Naive B cell (primary cell): ENCODE measurements at regions not wholly inside any gene's neighbourhood (a gene's known extent, or its start where the extent isn't known, plus 50 kb on each side); places are given as distances from the start of the nearest gene placed in this dataset.

ENCODE experiments used
- ATAC-seq, 2 donors: fragments of 150-1000 bp; cut with Tn5 transposase; 2 replicates each; pipeline ENCODE4 v1.10.0; 2021; ENCODE audit warnings: low read depth in 2 of 2, mild to moderate bottlenecking in 2 of 2, moderate library complexity in 2 of 2
- DNase-seq: peaks from one replicate; pipeline ENCODE4 v3.0.0; 2022
- H3K27ac Mint-ChIP-seq, 6 donors: one replicate each; pipeline ENCODE4 v1.8.0; 2020 to 2022; ENCODE audit warnings: mild to moderate bottlenecking in 6 of 6, mixed read lengths in 6 of 6, moderate library complexity in 5 of 6, inconsistent platforms in 2 of 6
- H3K27me3 Mint-ChIP-seq, 3 donors: one replicate each; pipeline ENCODE4 v1.8.0; 2021 to 2022; ENCODE audit warnings: mixed read lengths in 3 of 3, mild to moderate bottlenecking in 1 of 3
- H3K36me3 Mint-ChIP-seq, 2 donors: one replicate each; pipeline ENCODE4 v1.8.0; 2020 to 2022; ENCODE audit warnings: mixed read lengths in 2 of 2, inconsistent platforms in 1 of 2, mild to moderate bottlenecking in 1 of 2
- H3K4me1 Mint-ChIP-seq, 3 donors: one replicate each; pipeline ENCODE4 v1.8.0; 2020 to 2022; ENCODE audit warnings: mixed read lengths in 3 of 3, inconsistent platforms in 1 of 3, mild to moderate bottlenecking in 1 of 3, moderate library complexity in 1 of 3
- H3K4me3 Mint-ChIP-seq, 8 donors: one replicate each; pipeline ENCODE4 v1.8.0; 2020 to 2022; ENCODE audit warnings: mild to moderate bottlenecking in 8 of 8, mixed read lengths in 8 of 8, moderate library complexity in 8 of 8, inconsistent platforms in 2 of 8
- H3K9me3 Mint-ChIP-seq, 7 donors: one replicate each; pipeline ENCODE4 v1.8.0; 2020 to 2022; ENCODE audit warnings: mixed read lengths in 7 of 7, mild to moderate bottlenecking in 5 of 7, inconsistent platforms in 2 of 7, moderate library complexity in 1 of 7

DNA sequence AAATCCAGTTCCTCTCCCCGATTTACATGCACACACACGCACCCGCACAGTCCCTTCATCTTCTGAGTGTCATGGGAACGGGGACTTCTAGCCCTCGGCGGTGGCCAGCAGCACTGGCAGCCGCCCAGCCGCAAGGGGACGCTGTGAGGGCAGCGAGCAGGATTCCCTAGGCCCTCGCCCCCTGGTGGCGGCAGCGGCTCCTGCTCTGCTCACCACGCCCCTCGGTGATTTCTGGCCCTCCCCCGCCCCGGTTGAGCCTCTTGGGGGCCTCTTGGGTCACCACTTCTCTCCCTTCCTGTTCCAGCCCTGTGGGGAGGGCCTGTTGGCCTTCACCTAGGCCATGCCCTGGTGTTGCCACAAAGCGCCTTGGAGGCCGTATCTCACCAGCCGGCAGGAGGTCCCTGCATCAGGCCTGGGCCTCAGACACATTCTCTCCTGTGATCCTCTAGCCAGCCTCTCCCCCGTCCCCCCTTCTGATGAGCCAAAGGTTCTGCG is 75.2 kb upstream of the KSR1 start:
- Mint-ChIP-seq H3K4me3 (peak overlapping the region in 1 of 8 donors; percentile 76), H3K4me1 (peaks cover 0 to 15% (median 3%) of the 10 kb centered on the region in 3 donors), H3K27ac (peak overlapping the region in 1 of 6 donors; percentile 56), H3K27me3 (peaks cover 24 to 44% (median 28%) of the 10 kb centered on the region in 3 donors), H3K36me3 (peaks cover 0 to 3% of the 10 kb centered on the region in 2 donors), H3K9me3 (no peaks in the 10 kb centered on the region)
- ATAC-seq, result peak; percentile 85 to 87
- peak; percentile 51 for DNase-seq

DNA sequence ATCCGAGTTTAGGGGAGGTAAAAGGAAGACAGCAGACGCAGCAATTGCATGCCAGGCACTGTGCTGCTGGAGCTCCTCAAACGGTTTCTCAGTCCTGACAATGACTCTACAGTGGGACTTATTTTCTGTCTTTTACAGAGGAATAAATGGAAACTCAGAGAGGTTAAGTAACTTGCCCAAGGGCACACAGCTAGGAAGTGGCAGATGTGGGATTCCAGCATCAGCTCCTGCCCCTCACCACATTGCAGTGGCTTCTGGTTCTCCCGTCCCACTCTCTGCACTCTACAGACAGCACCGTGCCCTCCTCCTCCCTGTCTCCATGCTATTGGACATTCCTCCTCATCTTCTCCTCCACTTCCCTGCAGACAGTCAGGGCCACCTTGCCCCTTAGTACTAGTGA is 74.2 kb upstream of the KSR1 start:
- H3K4me3 Mint-ChIP-seq, result no peak overlapping the region
- peaks cover 24 to 44% (median 28%) of the 10 kb centered on the region in 3 donors for H3K27me3 Mint-ChIP-seq
- H3K9me3 Mint-ChIP-seq, result peaks cover 0 to 4% (median 0%) of the 10 kb centered on the region in 7 donors
- DNase-seq (no peak), ATAC-seq (no peak)
- no peak overlapping the region for H3K27ac Mint-ChIP-seq
- H3K4me1 Mint-ChIP-seq, result peaks cover 0 to 15% (median 3%) of the 10 kb centered on the region in 3 donors
- H3K36me3 Mint-ChIP-seq, result peaks cover 0 to 3% of the 10 kb centered on the region in 2 donors

DNA sequence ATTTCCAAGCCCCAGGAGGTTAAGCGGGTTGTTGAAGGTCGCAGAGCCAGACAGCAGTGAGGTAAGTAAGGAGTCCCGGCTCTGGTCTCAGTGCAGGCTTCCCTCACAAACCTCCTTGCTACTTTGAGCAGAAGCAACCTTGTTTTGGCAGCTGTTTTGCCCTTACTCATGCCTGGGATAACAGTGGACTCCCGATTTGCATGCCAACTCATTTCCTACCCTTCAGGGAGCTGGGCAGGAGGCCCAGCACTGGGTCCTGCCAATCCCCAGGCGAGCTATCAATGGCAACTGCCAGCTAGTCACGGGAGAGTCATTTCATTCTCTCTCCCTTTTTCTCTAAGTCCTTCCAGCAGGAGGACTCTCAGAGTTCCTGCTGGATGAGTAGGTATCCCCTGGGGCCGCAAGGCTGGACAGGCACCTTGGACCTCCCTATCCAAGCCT is 72.0 kb upstream of the KSR1 start:
- H3K9me3 Mint-ChIP-seq, result peaks cover 0 to 4% (median 0%) of the 10 kb centered on the region in 7 donors
- no peaks in the 10 kb centered on the region for H3K36me3 Mint-ChIP-seq
- ATAC-seq (no peak), DNase-seq (no peak)
- peaks cover 8 to 22% (median 11%) of the 10 kb centered on the region in 3 donors for H3K4me1 Mint-ChIP-seq
- H3K27me3 Mint-ChIP-seq, result peaks cover 17 to 33% (median 18%) of the 10 kb centered on the region in 3 donors
- H3K4me3 Mint-ChIP-seq, result no peak overlapping the region
- H3K27ac Mint-ChIP-seq, result no peak overlapping the region

DNA sequence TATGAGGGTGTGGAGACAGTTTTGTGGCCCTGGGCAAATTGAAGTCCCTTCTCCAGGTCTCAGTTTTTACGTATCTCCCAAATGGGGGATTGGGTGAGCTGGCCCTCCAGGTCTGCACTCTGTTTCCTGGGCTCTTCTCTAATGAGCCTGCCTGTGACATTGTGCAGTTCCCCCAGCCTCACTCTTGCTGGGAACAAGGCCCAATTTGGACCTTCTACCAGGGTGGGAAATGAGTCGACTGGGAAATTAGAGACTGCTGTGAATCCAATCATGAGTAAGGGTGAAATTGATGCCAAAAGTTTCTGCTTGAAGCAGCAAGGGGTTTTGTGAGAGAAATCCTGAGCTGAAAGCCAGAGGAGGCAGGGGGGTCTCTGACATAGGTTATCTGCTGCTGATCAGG is 71.5 kb upstream of the KSR1 start:
- Mint-ChIP-seq H3K4me1 (peaks cover 12 to 21% (median 14%) of the 10 kb centered on the region in 3 donors), H3K9me3 (peaks cover 0 to 4% (median 0%) of the 10 kb centered on the region in 7 donors), H3K27me3 (peaks cover 13 to 29% (median 14%) of the 10 kb centered on the region in 3 donors), H3K27ac (no peak overlapping the region), H3K36me3 (no peaks in the 10 kb centered on the region), H3K4me3 (no peak overlapping the region)
- DNase-seq (no peak), ATAC-seq (no peak)

DNA sequence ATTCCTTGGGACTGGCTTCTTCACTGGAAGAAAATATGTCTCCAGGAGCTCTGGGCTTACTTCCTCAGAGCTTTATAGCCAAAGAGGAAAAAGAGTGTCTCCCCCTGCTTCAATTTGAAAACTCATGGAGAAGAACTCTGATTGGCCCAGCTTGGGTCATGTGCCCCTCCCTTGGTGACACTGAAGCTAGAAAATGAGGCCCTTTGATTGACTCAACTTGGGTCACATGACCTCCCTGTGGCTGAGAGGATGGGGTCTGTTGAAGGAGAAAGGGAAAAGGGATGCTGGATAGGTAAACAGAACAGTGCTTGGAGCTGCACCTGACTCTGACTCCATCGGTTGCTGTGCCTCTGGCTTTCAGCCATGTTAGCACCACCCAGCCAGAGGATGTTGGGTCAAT is 70.6 kb upstream of the KSR1 start:
- H3K36me3 Mint-ChIP-seq, result no peaks in the 10 kb centered on the region
- H3K27me3 Mint-ChIP-seq, result peaks cover 7 to 20% (median 11%) of the 10 kb centered on the region in 3 donors
- ATAC-seq (no peak), DNase-seq (no peak)
- no peak overlapping the region for H3K4me3 Mint-ChIP-seq
- no peak overlapping the region for H3K27ac Mint-ChIP-seq
- peaks cover 0 to 4% (median 0%) of the 10 kb centered on the region in 7 donors for H3K9me3 Mint-ChIP-seq
- H3K4me1 Mint-ChIP-seq, result peaks cover 12 to 15% (median 14%) of the 10 kb centered on the region in 3 donors

DNA sequence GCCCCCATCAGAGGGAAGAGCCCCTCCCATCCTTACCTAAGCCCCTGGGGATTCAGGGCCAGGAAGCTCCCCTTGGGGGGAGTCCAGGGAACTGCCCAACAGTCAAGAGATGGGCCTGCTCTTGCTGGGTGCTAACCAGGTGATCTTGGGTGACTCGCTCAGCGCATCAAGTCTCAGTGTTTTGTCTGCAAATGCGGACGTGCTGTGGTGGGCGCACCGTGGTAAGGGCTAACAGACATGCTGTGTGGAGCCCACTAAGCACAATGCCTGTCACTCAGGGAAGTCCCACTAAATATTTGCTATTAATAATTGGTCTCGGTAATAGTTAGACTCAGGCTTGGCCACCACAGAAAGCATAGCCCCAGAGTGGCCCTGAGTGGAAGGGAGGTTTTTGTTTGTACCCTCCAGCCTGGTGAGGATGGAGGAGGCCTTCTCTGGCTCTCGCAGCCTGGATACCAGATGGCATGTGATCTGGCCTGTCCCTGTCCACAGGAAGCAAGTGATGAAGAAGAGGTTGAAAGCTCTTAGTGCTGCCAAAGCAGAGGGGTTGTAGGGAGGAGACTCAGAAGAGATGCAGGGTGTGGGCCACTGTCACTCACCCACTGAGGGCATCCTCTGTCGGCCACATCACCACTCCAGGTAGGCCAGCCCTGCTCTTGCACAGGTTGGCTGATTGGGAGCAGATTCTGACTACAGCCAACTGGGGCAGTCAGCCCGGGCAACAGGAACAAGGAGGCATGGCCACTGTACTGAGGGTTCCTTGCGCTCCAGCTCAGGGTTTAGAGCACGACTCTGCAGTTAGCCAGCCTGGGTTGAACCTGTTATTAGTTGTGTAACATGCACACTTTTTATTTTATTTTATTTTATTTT is 69.8 kb upstream of the KSR1 start:
- Mint-ChIP-seq H3K4me1 (peaks cover 7 to 12% (median 11%) of the 10 kb centered on the region in 3 donors), H3K27me3 (peaks cover 3 to 12% (median 7%) of the 10 kb centered on the region in 3 donors), H3K36me3 (no peaks in the 10 kb centered on the region), H3K27ac (peak overlapping the region in 1 of 6 donors; percentile 31), H3K4me3 (peak overlapping the region in 1 of 8 donors; percentile 47), H3K9me3 (peaks cover 0 to 4% (median 0%) of the 10 kb centered on the region in 7 donors)
- no peak for ATAC-seq
- no peak for DNase-seq

DNA sequence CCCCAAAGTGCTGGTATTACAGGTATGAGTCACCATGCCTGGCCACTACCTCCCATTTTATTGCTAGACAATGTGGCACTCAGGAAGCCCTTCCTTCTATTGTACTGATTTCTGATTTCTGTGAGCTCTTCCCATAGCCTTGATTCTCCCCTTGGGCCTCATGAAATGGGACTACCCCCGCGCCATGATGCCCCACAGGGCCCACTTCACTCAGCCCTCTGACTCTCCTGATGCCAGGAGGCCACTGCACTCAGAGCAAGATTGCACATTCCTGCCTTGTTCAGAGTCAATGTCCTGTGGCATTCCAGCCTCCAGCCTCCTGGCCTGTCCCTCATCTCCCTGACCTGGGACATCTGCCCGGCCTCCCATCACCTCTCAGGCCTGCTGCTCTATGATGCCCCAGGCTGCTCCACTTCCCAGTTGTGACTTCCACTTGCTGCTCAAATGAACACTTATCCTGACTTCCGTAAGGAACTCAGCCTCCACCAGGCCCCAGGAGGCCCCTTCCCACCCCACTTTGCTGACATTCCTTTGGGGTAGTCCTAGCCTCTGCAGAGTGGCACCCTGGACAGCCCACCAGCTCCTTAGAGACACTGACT is 66.6 kb upstream of the KSR1 start:
- Mint-ChIP-seq H3K27me3 (peaks cover 2 to 13% (median 3%) of the 10 kb centered on the region in 3 donors), H3K4me3 (peak overlapping the region in 1 of 8 donors; percentile 13), H3K9me3 (peaks cover 0 to 4% (median 0%) of the 10 kb centered on the region in 7 donors), H3K36me3 (no peaks in the 10 kb centered on the region), H3K4me1 (peaks cover 7 to 12% (median 11%) of the 10 kb centered on the region in 3 donors), H3K27ac (no peak overlapping the region)
- DNase-seq, result no peak
- no peak for ATAC-seq

DNA sequence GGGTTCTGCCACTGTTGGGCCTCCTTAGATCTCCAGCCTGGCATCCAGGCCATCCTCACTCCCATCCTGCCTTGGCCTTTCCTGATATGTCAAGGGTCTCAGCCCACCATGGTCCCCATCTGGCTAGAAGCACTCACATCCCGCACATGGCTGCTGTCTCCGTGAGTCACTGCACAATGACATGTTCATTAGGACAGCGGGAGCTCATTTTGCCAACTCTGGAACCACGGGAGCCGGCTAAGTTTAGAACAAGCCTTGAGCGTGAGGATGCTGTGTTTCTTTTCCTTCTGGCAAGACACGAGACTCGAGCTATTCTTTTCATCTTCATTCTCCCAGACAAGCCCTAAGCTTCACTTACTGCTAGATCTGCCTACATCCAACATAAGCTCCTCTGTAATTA is 65.7 kb upstream of the KSR1 start:
- Mint-ChIP-seq H3K36me3 (no peaks in the 10 kb centered on the region), H3K27me3 (peaks cover 3 to 22% (median 5%) of the 10 kb centered on the region in 3 donors), H3K27ac (no peak overlapping the region), H3K4me1 (peaks cover 7 to 12% (median 11%) of the 10 kb centered on the region in 3 donors), H3K4me3 (no peak overlapping the region), H3K9me3 (peaks cover 0 to 4% (median 0%) of the 10 kb centered on the region in 7 donors)
- no peak for ATAC-seq
- DNase-seq, result no peak

DNA sequence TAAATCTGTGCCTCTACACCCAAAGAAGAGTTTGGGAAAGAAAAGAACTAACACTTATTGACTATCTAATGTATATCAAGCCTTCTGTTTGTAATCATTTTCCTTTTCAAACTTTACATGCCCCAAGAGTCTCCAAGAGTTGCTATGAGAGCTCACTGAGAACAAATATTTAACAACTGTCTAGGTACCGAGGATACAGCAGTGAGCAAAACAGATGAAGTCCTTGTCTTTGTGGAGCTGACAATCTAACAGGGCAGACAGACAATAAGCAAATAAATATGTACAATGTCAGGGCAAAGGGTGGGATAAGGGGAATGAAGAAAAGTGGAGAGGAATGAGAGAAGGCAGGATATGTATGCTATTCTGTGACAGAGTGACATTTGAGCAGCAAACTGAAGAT is 64.8 kb upstream of the KSR1 start:
- no peak for DNase-seq
- Mint-ChIP-seq H3K4me1 (peaks cover 7 to 12% (median 11%) of the 10 kb centered on the region in 3 donors), H3K4me3 (no peak overlapping the region), H3K36me3 (no peaks in the 10 kb centered on the region), H3K9me3 (peaks cover 0 to under 1% (median 0%) of the 10 kb centered on the region in 7 donors), H3K27ac (no peak overlapping the region), H3K27me3 (peaks cover 3 to 22% (median 5%) of the 10 kb centered on the region in 3 donors)
- ATAC-seq, result no peak

DNA sequence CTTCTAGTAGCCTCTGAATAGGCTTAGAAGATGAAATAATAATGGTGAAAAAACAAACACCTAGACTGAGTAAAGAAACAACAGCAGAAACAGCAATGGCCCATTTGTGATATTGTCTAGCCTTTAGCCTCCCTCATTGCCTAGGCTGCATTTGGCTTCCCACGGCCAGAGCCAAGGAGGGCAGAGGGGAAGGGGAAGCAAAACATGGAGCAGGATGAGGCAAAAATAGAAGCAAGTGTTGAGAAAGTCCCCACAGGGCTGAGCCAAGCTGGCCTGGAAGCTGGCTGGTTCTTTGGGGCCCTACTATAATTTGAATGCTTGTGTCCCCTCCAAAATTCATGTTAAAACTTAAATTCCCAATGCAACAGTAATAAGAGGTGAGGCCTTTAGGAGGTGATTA is 60.2 kb upstream of the KSR1 start:
- ATAC-seq, result no peak

DNA sequence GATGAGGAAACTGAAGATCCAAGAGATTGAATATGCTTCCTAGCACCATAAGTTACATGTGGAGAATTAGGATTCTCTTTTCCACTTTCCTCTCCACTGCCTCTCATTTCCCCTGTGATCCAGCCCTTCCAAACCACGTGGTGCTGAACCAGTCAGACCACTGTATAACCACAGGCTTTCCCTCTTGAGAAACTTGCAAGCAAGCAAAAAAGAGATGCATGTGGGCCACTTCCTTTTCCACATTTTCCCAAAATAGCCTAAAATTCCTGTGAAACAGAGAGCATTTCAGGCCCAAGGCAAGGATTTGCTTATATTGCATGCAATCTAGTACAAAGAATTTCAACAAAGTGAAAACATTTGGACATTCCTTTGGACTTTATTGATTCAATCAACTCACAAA is 59.3 kb upstream of the KSR1 start:
- peaks cover 0 to 3% (median 0%) of the 10 kb centered on the region in 3 donors for H3K4me1 Mint-ChIP-seq
- no peak for ATAC-seq
- H3K27me3 Mint-ChIP-seq, result peaks cover 5 to 15% (median 11%) of the 10 kb centered on the region in 3 donors
- no peaks in the 10 kb centered on the region for H3K36me3 Mint-ChIP-seq
- no peak for DNase-seq
- no peak overlapping the region for H3K4me3 Mint-ChIP-seq
- no peak overlapping the region for H3K27ac Mint-ChIP-seq
- H3K9me3 Mint-ChIP-seq, result peaks cover 0 to 2% (median 0%) of the 10 kb centered on the region in 7 donors

More for the DNA sequence above, 60.2 kb upstream of the KSR1 start:
- Mint-ChIP-seq H3K27ac (peak overlapping the region in 1 of 6 donors; percentile 84), H3K36me3 (no peaks in the 10 kb centered on the region), H3K9me3 (peaks cover 0 to 2% (median 0%) of the 10 kb centered on the region in 7 donors), H3K27me3 (peaks cover 5 to 15% (median 11%) of the 10 kb centered on the region in 3 donors), H3K4me3 (no peak overlapping the region), H3K4me1 (no peaks in the 10 kb centered on the region)
- DNase-seq, result no peak

DNA sequence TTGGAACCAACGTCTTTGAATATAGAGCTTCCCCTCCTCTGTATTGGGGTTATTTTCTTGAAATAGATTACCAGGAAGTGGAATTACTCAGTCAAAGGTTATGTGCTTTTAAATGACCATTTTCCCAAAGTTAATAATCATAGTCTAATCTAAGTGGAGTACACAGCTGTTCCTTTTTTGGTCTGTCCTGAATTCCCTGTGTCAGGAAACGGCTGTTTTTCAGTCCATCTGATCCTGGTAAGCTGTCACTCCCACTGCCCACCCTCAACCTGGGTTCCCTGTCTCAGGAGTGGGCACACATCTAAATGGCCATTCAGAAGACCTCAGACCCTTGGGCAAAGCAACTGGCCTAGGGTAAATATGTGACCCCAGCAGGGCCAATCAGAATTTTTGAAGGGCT is 57.6 kb upstream of the KSR1 start:
- peaks cover 0 to 3% (median 0%) of the 10 kb centered on the region in 3 donors for H3K4me1 Mint-ChIP-seq
- H3K9me3 Mint-ChIP-seq, result peaks cover 0 to 2% (median 0%) of the 10 kb centered on the region in 7 donors
- no peak for ATAC-seq

DNA sequence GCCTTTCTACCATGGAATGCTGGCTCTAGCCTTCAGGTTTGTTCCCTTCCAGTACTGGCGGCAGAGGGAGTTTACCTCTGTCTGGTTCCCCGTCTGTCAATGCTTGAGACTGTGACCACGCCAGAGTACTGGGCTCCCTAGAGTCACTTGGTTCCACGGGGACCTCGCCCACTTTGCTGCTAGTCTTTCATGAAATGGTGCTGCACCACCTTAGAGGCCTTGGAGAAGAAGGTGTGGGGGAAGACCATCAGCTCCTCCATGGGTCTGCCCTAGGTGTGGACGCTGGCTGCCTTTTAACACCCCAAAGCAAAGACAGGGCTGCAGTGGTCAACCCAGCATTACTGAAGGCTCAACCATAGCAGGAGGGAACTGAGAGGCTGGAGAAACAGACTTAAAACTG is 55.3 kb upstream of the KSR1 start:
- ATAC-seq (no peak), DNase-seq (no peak)
- H3K4me3 Mint-ChIP-seq, result no peak overlapping the region
- H3K9me3 Mint-ChIP-seq, result peaks cover 0 to 2% (median 0%) of the 10 kb centered on the region in 7 donors
- H3K27me3 Mint-ChIP-seq, result peaks cover 0 to 8% (median 5%) of the 10 kb centered on the region in 3 donors
- no peaks in the 10 kb centered on the region for H3K36me3 Mint-ChIP-seq
- peaks cover 0 to 3% (median 0%) of the 10 kb centered on the region in 3 donors for H3K4me1 Mint-ChIP-seq
- no peak overlapping the region for H3K27ac Mint-ChIP-seq

More for the DNA sequence above, 57.6 kb upstream of the KSR1 start:
- Mint-ChIP-seq H3K36me3 (no peaks in the 10 kb centered on the region), H3K4me3 (no peak overlapping the region), H3K27ac (no peak overlapping the region), H3K27me3 (peaks cover 7 to 15% (median 11%) of the 10 kb centered on the region in 3 donors)
- DNase-seq, result no peak
